ENCODE measurements at regions not wholly inside any gene's neighbourhood (a gene's known extent, or its start where the extent isn't known, plus 50 kb on each side); places are given as distances from the start of the nearest gene placed in this dataset.

GRCh38 chr5:15092801-15093200, 221.2 kb upstream of the ANKH start:
- H2AFZ ChIP-seq (ENCODE audit: insufficient read depth, low read depth, low read length, poor library complexity, severe bottlenecking) = no peak overlapping the region
- CTCF ChIA-PET = interaction anchor here (0.9 to 2.0 kb wide), 2 partner anchors 12 to 13 kb away, joined by 3 to 7 read pairs; no protein-coding TSS in a partner anchor
- H3K4me1 ChIP-seq (ENCODE audit: control insufficient read depth in 2 of 2, insufficient read depth in 2 of 2, low read length in 2 of 2) = no peaks in the 10 kb centered on the region
- Mint-ChIP-seq H3K4me1 (no peaks in the 10 kb centered on the region), H3K9me3 (ENCODE audit: insufficient read depth) (peaks cover 10% of the 10 kb centered on the region), H3K27me3 (no peaks in the 10 kb centered on the region), H3K27ac (no peak overlapping the region), H3K4me3 (no peak overlapping the region)
- H3K27ac ChIP-seq (ENCODE audit: low read length in 2 of 2) = no peak overlapping the region
- ATAC-seq (ENCODE audit: low read depth) = no peak
- intact Hi-C loops (cut with micrococcal nuclease) = no loop called here
- H3K9me3 ChIP-seq (ENCODE audit: control extremely low read depth in 1 of 3, control insufficient read depth in 2 of 3, insufficient read depth in 1 of 3, low read length in 2 of 3) = no peaks in the 10 kb centered on the region
- H4K20me1 ChIP-seq (ENCODE audit: control insufficient read depth, insufficient read depth, low read length, poor library complexity, severe bottlenecking) = no peaks in the 10 kb centered on the region
- H3K79me2 ChIP-seq (ENCODE audit: control insufficient read depth, insufficient read depth, low read length) = no peaks in the 10 kb centered on the region
- H3K4me2 ChIP-seq (replicated peaks; ENCODE audit: low read depth, low read length, poor library complexity, severe bottlenecking) = no peak overlapping the region
- 93% methylated on average over 7 of the region's 7 CpGs for WGBS (ENCODE audit: insufficient coverage)
- H3K27me3 ChIP-seq (replicated peaks in 1 of 4; ENCODE audit: control extremely low read depth in 1 of 4, control insufficient read depth in 3 of 4, insufficient read depth in 4 of 4, low read length in 3 of 4) = no peaks in the 10 kb centered on the region
- no peak overlapping the region for H3K4me3 ChIP-seq (ENCODE audit: control extremely low read depth in 1 of 5, extremely low read depth in 1 of 5, insufficient read depth in 1 of 5, low read depth in 2 of 5, low read length in 4 of 5)
- H3K9ac ChIP-seq (ENCODE audit: low read length) = no peak overlapping the region
- H3K36me3 ChIP-seq (replicated peaks in 1 of 2; ENCODE audit: control extremely low read depth in 1 of 2, control insufficient read depth in 1 of 2, extremely low read depth in 1 of 2, insufficient read depth in 2 of 2, low read length in 1 of 2) = no peaks in the 10 kb centered on the region
- POLR2A ChIA-PET = no interaction called here
- no peak for TF ChIP-seq EZH2 (IDR thresholded peaks at IDR 0.05; ENCODE audit: borderline replicate concordance, insufficient read depth, low read depth, low read length, poor library complexity, severe bottlenecking)
- no peak for TF ChIP-seq CTCF (IDR thresholded peaks at IDR 0.05)
- DNase-seq = no peak

DNA sequence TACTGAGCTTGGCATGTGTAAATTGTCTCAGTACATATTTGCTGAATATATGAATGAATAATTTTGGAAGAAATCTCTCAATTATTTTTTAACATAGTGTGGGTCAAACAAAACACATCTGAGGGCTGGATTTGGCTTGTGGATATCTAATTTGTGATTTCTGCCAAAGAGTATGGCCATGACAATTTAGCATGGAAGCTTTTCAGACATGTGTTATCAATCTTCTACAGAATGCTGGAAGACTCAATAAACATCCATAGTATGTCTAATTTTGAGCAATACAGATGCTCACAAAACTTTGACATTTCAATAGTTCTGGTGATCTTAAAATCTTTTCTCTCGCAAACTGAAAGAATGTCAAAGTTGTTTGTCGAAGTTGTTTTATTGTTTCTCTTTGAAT, 214.1 kb upstream of the ANKH start:
- WGBS (ENCODE audit: insufficient coverage) = no CpG with 5 or more reads among the region's 2 CpGs
- H3K4me3 ChIP-seq (ENCODE audit: control extremely low read depth in 1 of 5, extremely low read depth in 1 of 5, insufficient read depth in 1 of 5, low read depth in 2 of 5, low read length in 4 of 5) = no peak overlapping the region
- Mint-ChIP-seq H3K4me3 (no peak overlapping the region), H3K4me1 (no peaks in the 10 kb centered on the region), H3K27ac (no peak overlapping the region), H3K27me3 (peaks cover 2% of the 10 kb centered on the region), H3K9me3 (ENCODE audit: insufficient read depth) (peaks cover 11% of the 10 kb centered on the region)
- no peaks in the 10 kb centered on the region for H3K36me3 ChIP-seq (replicated peaks in 1 of 2; ENCODE audit: control extremely low read depth in 1 of 2, control insufficient read depth in 1 of 2, extremely low read depth in 1 of 2, insufficient read depth in 2 of 2, low read length in 1 of 2)
- no peaks in the 10 kb centered on the region for H4K20me1 ChIP-seq (ENCODE audit: control insufficient read depth, insufficient read depth, low read length, poor library complexity, severe bottlenecking)
- ATAC-seq (ENCODE audit: low read depth) (no peak), DNase-seq (no peak)
- H3K9ac ChIP-seq (ENCODE audit: low read length) = no peak overlapping the region
- TF ChIP-seq CTCF (IDR thresholded peaks at IDR 0.05) (no peak), EZH2 (IDR thresholded peaks at IDR 0.05; ENCODE audit: borderline replicate concordance, insufficient read depth, low read depth, low read length, poor library complexity, severe bottlenecking) (no peak)
- POLR2A ChIA-PET = no interaction called here
- no peaks in the 10 kb centered on the region for H3K4me1 ChIP-seq (ENCODE audit: control insufficient read depth in 2 of 2, insufficient read depth in 2 of 2, low read length in 2 of 2)
- H3K79me2 ChIP-seq (ENCODE audit: control insufficient read depth, insufficient read depth, low read length) = no peaks in the 10 kb centered on the region
- intact Hi-C loops (cut with micrococcal nuclease) = no loop called here
- H3K4me2 ChIP-seq (replicated peaks; ENCODE audit: low read depth, low read length, poor library complexity, severe bottlenecking) = no peak overlapping the region
- CTCF ChIA-PET = no interaction called here
- no peak overlapping the region for H2AFZ ChIP-seq (ENCODE audit: insufficient read depth, low read depth, low read length, poor library complexity, severe bottlenecking)
- H3K27me3 ChIP-seq (replicated peaks in 1 of 4; ENCODE audit: control extremely low read depth in 1 of 4, control insufficient read depth in 3 of 4, insufficient read depth in 4 of 4, low read length in 3 of 4) = no peaks in the 10 kb centered on the region
- H3K27ac ChIP-seq (ENCODE audit: low read length in 2 of 2) = no peak overlapping the region
- H3K9me3 ChIP-seq (ENCODE audit: control extremely low read depth in 1 of 3, control insufficient read depth in 2 of 3, insufficient read depth in 1 of 3, low read length in 2 of 3) = no peaks in the 10 kb centered on the region

All from B cell (primary cell).